LoVo (cell line): ENCODE measurements at regions not wholly inside any gene's neighbourhood (a gene's known extent, or its start where the extent isn't known, plus 50 kb on each side); places are given as distances from the start of the nearest gene placed in this dataset.
"Not testable (repeated sequence)": the region's sequence is repeated elsewhere in the genome, so short reads cannot be mapped to it uniquely, and the experiment has no call there.

Experiments
- DNase-seq: peaks from one replicate; pipeline ENCODE4 v3.0.0-alpha.2; 2016; ENCODE audit warnings: low spot score

DNA sequence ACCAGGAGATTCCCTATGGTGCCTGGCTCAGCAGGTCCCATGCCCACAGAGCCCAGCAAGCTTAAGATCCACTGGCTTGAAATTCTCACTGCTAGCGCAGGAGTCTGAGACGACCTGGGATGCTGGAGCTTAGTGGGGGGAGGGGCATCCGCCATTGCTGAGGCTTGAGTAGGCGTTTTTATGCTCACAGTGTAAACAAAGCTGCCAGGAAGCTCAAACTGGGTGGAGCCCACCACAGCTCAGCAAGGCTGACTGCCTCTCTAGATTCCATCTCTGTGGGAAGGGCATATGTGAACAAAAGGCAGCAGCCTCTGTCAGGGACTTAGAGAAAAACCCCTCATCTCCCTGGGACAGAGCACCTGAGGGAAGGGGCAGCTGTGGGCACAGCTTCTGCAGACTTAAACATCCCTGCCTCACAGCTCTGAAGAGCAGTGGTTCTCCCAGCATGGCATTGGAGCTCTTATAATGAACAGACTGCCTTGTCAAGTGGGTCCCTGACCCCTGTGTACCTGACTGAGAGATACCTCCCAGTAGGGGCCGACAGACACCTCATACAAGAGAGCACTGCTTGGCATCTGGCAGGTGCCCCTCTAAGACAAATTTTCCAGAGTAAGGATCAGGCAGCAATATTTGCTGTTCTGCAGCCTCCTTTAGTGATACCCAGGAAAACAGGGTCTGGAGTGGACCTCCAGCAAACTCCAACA is 231.5 kb upstream of the SETMAR start:
- DNase-seq = no peak

DNA sequence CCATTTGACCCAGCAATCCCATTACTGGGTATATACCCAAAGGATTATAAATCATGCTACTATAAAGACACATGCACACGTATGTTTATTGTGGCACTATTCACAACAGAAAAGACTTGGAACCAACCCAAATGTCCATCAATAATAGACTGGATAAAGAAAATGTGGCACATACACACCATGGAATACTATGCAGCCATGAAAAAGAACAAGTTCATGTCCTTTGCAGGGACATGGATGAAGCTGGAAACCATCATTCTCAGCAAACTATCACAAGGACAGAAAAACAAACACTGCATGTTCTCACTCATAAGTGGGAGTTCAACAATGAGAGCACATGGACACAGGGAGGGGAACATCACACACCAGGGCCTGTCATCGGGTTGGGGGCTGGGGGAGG is 225.9 kb upstream of the SETMAR start:
- DNase-seq = not testable (repeated sequence)

DNA sequence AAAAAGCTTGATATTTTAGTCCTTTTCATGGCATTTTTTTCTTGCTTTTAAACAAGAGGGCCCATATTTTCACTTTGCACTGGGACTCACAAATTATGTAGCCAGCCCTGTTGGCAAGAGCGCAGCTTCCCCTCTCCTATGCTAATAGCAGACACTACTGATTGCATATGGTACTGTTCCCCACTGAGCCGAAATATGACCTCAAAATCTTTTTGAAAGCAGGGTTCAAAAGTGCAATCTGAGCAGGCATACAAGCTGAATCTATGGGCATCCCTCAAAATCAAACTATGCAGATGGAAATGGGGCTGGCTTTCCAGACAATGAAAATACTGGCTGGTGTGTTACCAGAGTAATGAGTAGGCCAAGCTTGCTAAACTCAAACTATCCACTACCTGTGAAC is 225.2 kb upstream of the SETMAR start:
- no peak for DNase-seq

DNA sequence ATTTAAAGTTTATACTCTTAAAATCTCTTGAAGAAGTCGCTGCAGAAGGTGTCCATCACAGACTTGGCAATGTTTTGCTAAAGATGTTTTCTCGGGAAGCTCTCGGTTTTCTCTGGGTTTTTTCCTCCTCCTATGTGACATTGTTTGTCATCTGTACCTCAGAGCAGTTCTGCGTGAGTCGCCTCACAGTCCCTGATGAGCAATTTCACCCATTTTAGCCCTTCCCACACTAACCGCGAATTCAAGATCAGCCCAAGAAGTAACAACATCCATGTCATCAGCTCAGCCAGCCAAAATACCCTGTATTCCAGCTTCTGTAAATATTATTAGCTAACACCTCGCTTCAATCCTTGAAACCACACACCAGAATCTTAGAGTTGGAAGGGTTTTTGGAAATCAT is 224.3 kb upstream of the SETMAR start:
- DNase-seq = no peak

DNA sequence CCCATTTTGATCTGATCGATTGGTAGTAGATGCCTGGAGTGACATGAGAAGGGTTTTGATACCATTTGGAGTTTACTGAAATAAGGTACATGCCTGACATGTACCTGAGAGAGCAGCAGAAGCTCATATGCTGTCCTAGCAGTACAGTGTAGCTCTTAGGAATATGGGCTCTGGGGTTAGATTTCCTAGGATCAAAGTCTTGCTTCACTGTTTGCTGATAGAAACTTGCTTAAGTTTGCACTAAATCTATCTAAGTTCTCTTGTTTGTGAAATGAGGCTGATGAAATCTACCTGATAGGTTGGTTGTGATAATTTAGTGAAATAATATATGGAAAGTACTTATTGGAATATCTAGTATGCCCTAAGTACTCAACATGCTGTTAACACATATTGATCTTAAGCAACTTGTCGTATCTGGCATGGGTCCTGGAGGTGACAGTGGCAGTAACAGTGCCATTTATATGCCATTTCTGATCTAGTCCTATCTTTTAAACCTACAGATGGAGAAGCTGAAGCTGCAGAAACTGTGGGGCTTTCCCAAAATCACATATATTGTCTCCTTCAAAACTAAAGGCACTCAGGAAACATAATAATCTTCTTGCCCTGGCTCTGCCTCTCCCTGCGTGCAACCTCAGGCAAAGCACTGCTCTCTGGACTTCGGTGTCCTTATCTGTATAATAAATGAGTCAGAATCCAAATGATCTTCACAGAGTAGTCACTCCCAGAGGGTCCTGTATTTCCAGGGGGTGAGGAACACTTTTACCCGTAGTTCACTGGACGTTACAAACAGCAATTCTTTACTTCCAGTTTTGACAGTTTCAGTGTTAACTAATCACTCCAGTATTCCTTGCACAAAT is 223.6 kb upstream of the SETMAR start:
- DNase-seq = no peak

DNA sequence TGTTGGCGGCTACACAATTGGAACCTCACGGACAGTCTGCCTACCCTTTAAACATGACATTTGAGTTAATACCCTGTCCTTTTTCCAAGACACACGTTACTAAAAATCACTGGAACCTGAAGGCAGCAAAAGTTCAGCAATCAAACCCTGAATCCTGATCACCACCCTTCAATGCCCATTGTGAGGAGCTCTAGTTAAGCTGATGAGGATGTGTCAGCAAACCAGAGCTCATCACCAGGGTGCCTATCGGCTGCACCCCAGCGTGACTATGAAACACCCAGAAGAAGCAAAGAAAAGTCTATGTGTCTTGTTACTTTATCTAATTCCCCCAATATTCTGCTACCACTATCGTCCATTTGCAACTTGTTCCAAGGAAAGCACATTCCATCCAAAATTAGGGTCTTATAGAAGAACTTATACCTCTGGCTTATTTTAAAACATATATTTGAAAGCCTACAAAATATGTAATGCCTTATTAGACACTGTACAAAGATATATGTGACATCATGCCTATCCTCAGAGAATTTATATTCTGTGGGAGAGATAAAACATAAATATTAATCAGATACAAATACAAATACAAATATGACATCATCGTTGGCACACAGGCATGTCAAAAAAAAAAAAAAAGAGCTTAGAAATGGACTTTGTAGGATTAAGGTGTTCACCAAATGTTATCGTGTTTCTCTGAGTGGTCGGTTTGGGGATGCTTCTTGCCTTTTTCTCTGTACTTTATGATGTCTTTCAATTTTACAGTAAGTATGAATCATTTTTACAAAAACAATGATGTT is 219.7 kb upstream of the SETMAR start:
- DNase-seq = no peak

DNA sequence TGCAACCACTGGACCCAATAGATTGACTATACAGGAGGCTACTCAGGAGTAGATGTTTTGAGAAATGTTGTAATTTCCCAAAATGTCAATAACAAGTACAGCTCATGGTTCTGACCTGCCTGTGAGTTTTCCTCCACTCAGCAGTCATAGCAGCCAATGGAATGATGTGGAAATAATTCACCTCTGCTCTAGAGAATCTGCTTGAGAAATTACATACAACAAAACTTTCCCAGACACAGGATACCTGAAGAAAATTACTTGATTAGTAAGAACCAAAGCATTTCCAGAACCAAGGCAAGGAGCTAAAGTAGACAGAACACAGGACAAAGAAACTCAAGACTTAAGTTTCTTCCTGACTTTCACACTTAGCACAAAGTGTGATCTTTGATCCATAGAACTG is 218.9 kb upstream of the SETMAR start:
- DNase-seq = no peak

DNA sequence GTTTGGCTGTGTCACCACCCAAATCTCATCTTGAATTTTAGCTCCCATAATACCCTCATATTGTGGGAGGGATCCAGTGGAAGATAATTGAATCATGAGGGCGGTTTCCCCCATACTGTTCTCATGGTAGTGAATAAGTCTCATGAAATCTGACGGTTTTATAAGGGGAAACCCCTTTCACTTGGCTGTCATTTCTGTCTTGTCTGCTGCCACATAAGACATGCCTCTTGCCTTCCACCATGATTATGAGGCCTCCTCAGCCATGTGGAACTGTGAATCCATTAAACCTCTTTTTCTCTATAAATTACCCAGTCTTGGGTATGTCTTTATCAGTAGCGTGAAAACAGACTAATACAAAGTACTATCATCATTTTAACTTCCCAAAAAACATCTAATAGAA is 216.5 kb upstream of the SETMAR start:
- not testable (repeated sequence) for DNase-seq

DNA sequence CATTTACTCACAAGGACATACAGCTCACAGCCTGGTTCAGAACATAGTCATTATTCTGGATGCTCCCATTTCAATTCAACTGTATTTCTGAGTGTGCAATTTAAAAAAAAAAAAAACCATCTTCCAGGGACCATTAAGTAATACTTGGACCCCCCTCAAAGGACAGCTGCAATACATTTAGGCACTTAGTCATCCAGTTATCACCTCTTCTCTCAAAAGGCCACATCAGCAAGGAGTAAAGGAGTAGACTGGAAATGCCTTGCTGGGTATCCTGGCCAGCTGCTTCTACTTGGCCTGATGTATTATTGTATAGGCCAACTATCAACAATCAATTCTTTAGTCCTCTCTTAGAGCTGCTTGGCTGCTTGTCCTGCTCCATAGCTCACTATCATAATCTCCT is 211.4 kb upstream of the SETMAR start:
- DNase-seq = no peak

DNA sequence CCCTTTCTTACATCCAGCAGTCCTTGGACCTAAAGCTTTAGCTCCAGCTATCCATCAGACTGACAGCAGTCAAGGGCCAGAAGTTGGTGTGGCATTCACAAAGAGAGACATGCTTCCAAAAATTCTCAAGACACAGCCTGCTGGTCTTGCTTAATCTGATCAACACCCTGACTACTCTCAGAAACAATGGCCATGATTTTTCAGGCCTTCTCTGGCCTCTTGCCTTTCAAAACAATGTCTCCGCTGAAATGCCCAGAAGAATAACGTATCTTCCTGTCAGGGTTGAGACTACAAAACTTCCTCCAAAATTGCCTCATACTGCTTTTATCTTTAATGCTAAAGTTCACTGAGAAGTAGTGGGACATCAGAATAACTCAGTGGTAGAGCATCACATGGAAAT is 205.4 kb upstream of the SETMAR start:
- DNase-seq = no peak

DNA sequence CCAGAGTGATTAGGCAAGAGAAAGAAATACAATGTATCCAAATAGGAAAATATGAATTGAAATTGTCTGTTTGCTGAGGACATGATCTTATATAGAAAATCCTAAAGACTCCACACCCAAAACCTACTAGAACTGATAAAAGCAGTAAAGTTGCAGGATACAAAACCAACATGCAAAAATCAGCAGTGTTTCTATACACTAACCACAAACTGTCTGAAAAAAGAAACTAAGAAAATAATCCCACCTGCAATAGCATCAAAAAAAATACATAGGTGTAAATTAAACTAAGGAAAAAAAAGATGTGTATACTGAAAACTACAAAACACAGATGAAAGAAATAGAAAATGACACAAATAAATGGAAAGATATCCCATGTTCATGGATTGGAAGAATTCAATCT is 203.6 kb upstream of the SETMAR start:
- no peak for DNase-seq

DNA sequence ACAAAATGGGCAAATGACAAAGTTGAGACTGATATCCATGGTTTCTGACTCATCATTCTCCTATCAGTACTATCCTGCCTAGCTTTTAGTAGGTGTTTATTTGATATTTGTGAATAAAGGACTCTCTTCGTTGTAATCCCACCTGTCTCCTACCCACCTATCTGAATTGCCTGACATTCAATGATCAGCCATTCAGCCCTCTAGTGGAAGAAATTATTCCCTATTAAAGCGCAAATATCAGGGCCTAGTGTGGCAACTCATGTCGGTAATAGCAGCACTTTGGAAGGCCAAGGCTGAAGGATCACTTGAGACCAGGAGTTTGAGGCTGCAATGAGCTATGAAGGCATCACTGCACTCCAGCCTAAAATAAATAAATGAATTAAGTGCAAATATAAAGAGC is 195.7 kb upstream of the SETMAR start:
- no peak for DNase-seq

DNA sequence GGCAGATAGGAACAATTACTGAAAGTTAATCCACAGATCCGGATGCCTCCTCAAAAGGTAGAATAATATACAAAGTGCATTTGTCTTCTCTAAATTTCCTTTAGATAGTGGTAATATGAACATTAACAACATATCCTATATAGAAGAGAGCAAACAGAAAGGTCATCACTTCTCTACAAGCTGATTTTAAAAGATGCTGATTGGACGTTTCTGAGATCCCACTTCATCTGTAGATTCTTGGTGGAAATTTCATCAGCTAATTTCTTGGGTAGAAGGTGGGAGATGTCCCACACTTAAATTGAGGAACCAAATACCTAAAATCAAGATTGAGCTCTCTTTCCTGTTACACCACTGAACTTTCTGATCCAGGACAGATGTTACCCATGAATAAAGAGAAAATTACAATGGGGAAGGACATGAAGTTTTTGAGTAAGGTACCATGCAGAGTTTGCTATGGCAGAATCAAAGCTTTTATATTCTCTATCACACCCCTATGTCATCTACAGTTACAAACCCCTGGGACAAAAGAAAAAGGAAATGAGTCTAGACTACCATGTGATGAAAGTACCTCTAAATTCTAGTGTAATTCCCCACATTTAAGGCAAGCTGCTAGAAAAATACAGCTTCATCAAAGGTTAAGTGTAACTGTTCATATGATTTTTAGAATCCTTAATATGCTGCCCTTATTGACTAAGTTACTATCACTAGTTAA is 189.2 kb upstream of the SETMAR start:
- DNase-seq = no peak

DNA sequence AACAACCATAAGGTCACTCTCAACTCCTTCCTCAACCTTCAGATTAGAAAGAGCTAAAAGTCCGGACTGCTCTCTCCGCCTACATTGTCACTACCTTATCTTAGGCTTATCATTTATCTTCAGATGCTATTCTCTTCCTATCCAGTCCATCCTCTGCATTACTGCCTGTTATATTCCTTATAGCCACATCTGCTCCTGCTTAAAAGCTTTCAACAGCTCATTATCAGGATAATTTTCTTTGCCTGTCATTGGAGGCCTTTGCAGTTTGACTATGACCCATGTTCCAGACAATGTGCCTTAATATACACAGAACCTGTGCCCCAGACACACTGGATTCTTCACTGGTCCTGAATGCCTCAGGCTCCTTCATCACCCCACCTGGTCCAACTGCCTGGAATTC is 184.1 kb upstream of the SETMAR start:
- DNase-seq = no peak

DNA sequence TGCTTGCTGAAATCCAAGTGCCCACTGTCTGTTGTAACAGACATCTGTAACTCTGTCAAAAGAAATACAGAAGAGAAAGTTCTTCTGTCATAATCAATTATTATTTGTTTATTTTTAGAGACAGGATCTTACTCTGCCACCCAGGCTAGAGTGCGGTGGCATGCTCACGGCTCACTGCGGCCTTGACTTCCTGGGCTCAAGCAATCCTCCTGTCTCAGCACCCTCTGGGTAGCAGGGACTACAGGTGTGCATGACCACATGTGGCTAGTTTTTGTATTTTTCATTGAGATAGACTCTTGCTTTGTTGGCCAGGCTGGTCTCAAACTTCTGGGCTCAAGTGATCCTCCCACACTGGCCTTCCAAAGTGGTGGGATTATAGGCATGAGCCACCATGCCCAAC is 177.6 kb upstream of the SETMAR start:
- no peak for DNase-seq

DNA sequence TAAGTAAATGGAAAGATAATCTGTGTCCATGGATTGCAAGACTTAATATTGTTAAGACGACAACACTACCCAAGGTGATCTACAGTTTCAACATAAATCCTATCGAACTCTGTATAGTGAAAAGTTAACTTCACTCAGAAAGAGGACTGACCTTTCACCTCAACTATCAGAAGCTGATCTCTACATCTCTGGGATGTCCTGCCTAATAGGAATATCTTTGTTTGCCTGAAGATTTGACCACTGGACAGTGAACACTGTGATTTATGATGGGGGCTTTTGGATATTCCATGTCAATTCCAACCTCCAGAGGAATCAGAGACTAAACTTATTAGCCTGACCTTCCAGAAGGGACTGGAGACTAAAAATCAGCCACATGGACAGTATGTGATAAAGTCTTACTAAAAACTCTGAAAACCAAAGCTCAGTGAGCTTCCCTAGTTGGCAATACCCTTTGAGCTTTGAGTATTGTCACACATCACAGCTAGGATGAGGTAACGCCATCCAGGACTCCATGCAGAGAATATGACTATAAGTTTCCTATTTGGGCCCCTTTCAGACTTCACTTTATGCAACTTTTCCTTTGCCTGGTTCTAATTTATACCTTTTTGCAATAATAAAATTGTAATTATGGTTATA is 164.9 kb upstream of the SETMAR start:
- no peak for DNase-seq

DNA sequence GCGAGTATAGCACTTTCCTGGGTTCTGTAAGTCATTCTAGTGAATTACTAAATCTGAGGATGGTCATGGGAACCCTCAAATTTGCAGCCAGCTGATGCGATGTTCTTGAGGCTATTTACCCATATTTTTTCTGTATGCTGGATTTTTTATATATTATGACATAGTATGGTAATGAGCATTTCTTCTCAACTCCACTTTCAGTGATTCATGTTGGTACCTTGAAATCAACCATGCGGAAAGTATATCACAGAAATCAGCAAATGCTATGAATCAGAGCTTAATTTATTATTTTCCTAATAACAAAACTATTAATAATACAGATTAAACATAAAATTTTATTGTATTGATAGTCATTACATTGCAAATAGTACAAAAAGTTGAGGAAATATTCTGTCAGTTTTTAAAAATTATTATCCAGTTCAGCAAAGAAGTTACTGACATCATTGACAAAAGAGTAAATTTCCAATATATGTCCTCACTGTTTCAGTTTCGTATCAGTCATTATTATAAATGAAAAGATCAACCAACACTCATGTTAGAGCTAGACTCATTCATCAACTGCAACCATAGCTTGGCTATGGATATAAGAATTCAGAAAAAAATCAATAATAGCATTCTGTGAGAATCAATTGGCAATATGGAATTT is 164.3 kb upstream of the SETMAR start:
- DNase-seq = no peak

DNA sequence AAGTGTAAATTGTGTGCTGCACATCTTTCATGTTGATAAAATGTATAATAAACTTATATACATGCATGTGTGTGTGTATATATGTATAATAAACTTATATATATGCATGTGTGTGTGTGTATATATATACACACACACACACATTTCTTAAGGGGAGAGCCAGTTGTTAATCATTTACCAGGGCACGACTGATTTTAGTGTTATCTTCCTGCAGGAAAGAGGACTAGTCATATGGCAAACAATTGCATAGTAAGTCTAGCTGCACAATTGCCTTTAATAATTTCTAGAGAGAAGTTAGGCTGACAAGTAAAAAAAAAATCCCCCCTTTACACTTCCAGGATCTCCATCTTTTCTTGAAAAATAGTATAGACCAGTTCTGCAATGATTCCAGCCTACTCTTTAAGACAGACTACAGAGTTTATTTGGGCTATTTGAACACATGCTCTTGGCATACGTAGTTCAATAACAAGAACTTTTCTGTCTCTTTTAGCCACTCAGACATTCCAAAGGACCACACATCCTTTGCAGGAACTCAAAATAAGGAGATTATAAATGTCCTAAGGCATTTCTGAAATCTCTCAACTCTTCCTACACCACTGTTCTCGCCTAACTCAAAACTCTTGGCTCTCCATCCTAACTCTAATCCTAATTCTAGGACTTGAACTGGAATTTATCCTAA is 163.6 kb upstream of the SETMAR start:
- DNase-seq = no peak

DNA sequence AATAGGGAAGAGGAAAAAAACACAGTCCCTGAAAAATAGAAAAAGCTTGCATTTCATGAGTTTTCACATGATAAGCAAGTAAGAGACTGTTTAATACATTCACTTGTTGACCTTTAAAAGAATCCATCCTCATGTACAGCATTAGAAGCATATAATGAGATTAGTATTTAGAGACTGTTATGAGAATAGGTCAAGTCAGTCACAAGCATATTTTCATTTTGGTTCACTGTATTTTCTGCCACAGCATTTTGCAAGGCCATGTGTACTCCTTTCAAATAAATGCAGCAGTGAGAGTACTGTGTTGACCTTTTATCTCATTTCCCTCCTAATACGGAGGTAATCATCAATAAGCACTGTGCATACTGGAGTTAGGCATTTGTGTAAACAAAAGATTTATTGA is 162.2 kb upstream of the SETMAR start:
- DNase-seq = no peak

DNA sequence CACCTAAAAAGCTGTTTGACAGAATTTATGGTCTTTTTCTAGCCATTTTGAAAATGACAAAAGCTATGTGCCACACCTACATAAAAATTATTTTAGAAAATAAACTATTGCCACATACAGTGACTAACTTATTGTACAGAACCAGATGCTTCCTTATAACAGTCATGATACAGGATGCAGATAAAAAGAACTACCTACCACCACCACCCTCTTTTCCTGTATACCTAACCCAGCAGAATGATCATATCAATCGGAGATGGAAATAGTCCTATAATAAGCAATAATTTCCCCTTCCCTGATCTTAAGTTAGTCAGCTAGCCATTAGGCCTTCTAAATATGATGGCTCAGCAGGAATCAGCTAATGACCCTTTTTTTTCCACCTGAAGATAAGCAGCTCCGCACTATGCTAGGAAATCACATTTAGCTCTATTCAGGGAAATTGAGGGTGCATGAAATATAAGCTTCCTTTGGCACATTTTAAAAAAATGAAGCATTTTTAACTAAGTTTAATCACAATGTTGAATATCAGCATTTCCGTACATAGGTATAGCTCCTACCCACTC is 155.5 kb upstream of the SETMAR start:
- DNase-seq = no peak
